DMS53 (cell line): ENCODE measurements at regions not wholly inside any gene's neighbourhood (a gene's known extent, or its start where the extent isn't known, plus 50 kb on each side); places are given as distances from the start of the nearest gene placed in this dataset.
A peak's percentile ranks its signal among the peaks of the same experiment; 100 is the strongest.

Experiments used
- DNase-seq: peaks from one replicate; lab custom pipeline; 2025; lab: John Stamatoyannopoulos, UW

DNA sequence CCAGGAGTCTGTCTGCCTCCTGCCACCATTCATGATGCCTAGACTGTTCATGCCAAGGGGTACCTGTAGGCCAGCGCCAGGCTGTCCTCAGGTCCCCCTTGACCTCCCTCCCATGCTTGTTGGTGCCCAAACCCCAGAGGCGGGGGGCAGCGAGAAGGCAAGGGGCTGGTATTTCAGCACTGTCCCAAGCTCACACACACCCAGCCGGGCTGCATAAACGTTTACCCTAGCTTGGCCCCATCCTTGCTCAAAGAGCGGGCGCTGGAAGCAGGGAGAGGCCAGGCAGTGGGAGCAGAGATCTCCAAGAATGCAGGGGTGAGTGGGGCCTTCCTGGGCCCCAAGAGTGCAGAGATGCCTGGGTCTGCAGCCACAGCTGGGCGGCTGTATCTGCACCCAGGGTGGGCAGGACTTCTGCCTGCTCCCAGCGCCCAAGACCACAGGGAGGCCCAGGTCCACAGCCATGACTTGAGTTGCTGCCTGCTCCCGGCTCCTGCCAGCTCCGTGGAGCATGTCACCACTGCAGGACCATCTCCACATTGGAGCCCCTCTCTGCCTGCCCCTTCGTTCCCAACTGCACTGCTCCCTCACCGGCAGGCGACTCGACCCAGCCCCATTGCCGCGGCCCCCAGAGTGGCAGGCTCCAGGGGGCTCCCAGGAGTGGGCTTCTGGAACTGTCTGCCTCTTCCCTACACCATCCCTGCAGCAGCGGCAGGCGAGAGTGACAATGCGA is 616.6 kb downstream of the METTL4 start:
- DNase-seq = no peak

GRCh38 chr18:1958798-1959197 is 612.5 kb downstream of the METTL4 start:
- no peak for DNase-seq

DNA sequence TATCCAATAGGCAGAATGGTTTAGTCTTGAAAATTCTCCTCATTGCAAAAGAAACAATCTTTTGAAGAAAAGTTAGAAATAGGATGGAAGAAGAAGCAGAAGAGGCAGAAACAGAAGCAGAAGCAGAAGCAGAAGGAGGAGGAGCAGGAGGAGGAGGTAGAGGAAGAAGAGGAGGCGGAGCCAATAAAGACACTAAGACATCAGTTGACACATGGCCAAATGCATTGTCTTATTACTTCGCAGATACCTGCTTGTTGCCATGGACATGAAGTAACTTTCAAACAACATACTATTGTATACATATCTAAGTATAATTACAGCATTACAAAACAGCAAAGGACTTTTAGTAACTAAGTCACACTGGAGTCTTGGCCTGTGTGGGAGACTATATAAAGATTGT is 606.3 kb downstream of the METTL4 start:
- no peak for DNase-seq

DNA sequence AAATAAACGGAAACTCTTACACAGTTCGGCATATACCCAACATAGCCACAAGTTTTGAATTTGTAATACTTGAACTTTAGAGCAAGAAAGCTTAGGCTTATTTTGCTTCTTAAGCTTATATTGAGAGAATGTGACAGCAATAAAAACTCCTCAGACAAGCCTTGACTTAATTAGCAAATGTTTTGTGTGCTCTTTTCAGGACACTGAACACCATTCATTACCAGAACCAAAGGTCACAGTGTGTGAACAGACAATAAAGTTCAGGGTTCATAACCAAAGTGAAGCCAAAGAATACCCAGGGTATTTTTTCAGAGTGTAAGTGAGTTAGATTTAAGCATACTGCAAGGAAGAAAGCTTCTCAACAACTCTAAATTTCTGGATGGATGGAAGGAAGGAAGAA is 605.8 kb downstream of the METTL4 start:
- DNase-seq = no peak

- DNase-seq = no peak
Observed at GRCh38 chr18:1968801-1969498, 602.4 kb downstream of the METTL4 start.

DNA sequence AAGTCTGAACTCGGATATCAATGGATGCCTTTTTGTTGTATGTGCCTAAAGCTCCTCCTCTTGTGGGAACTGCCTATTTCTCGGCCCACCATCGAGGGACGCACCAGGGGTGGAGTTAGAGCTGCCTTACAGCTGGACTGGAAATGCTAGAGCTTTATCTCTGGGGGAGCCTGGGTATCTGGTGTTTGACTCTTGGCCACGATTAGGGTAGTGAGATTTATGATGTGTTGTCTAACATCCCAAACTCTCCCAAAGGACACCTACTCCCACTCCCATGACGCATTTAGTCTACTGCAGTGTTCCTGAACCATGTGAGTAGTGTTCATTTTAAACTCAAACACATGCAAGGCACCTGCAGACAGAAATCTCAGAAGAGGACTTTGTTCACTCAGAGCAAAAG is 594.8 kb downstream of the METTL4 start:
- no peak for DNase-seq

GRCh38 chr18:1982056-1982455 is 589.2 kb downstream of the METTL4 start:
- no peak for DNase-seq

GRCh38 chr18:1983746-1984515 is 587.4 kb downstream of the METTL4 start:
- no peak for DNase-seq

DNA sequence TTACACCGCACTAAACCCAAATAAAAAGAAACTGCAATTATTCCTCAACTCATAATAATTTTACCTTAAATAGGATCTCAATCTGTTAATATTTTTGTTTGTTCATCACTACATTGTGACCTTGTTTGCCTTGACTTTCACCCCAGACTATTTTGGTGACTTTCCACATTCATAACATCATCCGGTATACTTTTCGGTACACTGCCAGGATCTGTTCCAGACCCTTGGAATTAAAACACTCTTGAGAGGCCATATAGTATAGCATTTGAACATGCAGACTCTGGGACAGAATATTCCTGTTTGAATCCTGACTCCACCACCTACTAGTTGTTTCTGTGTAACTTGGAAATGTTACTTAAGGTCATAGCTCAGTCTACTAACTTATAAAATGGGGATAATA is 577.4 kb downstream of the METTL4 start:
- DNase-seq = no peak

- no peak for DNase-seq
Observed at GRCh38 chr18:1994471-1994870, 576.8 kb downstream of the METTL4 start.

GRCh38 chr18:1995041-1995612 is 576.2 kb downstream of the METTL4 start:
- DNase-seq = peak; percentile 15

DNA sequence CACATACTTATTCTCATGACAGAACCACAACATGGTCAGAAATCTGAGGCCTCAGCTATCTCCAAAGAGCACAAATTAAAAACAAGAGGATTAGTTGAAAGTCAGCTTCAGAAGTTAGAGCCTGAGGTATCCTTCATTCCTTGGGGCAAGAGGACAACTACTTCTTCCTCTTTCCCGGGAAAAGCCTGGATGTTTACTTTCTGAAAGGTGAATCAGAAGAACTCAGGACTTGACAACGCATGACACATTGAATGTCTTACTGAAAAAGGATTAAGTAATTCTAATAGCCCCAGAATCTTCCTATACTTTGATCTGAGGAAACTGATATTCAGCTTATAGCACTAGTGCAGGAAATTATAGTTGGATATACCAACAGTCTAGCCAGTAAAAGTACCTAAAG is 573.2 kb downstream of the METTL4 start:
- no peak for DNase-seq

- no peak for DNase-seq
Observed at GRCh38 chr18:1999387-1999786, 571.9 kb downstream of the METTL4 start.

DNA sequence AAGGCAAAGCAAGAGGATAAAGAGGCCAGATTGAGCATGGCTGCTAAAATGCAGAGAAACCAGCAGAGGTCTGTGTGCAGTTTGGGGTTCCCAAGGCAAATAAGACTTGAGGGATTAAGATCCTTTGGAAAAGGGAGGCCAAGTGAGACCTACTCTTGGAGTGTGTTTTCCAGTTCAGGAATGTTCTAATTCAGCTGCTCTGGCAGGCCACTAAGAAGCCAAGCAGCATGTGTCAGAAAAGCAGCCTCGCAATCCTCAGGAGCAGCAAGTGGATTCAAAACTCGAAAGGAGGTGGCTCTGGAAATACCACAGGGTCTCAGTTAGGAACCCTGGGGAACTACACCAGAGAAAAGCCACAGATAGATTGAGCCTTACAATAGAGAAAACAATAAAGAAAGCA is 569.2 kb downstream of the METTL4 start:
- no peak for DNase-seq

DNA sequence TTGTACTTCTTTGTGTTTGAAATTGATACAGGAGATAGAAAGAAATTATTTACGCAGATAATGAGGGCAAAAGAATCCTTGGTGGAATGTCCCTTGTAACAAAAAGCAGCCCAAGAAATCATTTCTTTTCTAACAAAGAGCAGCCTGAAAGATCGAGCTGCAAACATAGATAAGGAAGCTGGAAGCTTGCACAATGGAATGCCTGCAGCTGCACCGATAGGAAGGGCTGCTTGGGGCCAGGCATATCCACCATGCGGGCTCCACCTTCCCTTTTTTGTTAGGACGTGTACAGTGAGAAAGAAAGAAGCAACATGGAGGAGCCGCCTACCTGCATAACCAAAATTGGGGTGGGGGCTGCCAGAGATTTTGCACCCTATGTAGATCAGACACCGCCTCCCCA is 568.7 kb downstream of the METTL4 start:
- DNase-seq = no peak

- no peak for DNase-seq
Observed at GRCh38 chr18:2009942-2010697, 561.2 kb downstream of the METTL4 start.

DNA sequence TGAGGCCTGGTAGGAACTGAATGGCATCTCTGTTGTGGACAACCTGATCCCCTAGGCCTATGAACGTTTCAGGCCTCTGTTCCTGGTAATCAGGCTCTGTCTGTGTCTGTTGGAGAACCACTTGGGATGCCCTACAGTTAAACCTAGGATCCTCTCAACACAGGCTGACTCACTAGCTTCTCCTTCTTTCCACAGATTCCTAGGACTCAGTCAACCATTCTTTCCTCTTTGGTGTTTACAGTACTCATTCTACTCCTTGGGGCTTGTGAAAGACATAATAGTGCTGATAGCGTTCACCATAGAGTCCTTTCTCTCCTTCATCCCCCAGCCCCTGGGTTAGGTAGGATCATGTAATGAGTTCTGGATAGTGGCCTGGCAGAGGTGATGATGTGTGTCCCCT is 544.3 kb downstream of the METTL4 start:
- peak; percentile 45 for DNase-seq

DNA sequence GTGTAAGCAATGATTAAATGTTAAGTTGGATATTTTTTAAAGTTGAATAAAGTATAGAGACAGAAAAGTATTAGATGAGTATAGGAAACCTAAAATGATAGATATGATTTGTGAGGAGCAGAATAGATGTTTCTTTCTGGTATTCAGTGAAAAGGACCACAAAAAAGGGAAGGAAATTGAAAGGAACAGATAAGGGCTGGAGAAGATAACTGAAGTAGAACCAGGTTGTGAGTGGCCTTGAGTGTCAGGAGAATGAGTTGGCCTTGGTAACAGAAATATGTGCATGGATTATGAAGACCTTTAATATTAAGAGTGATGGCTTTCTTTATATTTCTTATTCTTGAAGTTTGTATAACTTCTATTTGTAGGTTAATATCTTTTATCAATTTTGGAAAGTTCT is 543.5 kb downstream of the METTL4 start:
- no peak for DNase-seq

GRCh38 chr18:2028986-2029385 is 542.3 kb downstream of the METTL4 start:
- DNase-seq = no peak

DNA sequence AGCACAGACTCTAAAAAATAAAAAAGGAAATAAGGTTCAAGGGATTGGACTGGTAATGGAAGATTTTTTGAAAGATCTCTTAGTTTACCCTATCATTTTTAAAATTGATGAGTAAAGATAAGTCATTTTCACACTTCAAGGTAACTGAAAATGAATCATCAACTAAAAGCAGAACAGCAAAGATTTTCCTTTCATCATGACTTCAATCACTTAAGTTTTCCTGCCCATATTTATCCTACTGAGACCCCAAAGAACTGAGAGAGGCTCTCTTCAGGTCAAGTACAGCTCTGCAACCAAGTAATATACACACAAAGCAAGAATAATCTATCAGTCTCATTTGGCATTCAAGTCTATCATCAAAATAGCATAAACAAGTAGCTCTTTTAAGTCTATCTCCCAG is 540.7 kb downstream of the METTL4 start:
- DNase-seq = no peak

GRCh38 chr18:2032036-2032435 is 539.3 kb downstream of the METTL4 start:
- DNase-seq = no peak

- no peak for DNase-seq
Observed at GRCh38 chr18:2035056-2035455, 536.2 kb downstream of the METTL4 start.
